ENCODE measurements at regions not wholly inside any gene's neighbourhood (a gene's known extent, or its start where the extent isn't known, plus 50 kb on each side); places are given as distances from the start of the nearest gene placed in this dataset.
A peak's percentile ranks its signal among the peaks of the same experiment; 100 is the strongest.

DNA sequence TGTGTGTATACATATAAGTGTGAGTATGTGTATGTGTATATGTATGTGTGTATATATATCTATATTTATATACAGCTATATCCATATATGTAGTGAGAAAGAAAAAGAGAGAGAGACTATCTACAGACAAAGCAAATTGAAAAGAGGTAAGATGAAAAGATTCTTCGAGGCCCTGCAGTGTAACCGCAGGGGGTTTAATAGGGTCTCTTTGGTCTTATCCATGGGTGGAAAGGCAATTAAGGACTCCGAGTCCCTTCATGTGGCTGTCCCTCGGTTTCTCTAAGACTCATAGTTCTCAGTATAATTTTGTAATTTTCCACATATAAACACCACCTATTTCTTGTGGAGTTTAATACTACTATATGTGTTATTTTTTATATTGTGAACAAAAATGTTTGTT, 50.6 kb upstream of the JAZF1 start:
- DNase-seq, result no peak

GRCh38 chr7:28236560-28236959, 56.0 kb upstream of the JAZF1 start:
- no peak for DNase-seq

DNA sequence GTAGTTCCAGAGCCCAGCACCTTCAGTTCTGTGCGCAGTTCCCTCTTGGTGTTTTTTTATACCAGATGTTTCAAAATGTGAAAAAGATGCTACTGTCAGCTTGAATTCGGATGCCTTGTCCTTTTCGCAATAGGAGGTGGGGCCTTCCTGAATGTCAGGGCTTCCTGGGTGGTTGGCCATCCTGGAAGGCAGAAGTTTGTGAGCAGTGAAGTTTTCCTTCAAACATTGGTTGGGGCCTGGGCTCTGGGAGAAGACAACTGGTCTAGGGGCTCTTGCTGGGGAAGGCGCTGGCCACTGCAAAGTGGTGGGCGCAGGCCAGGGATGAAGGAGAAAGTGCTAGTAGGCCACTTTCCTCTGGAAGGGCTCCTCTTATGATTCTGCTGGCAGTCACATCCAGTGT, 56.8 kb upstream of the JAZF1 start:
- DNase-seq, result no peak

DNA sequence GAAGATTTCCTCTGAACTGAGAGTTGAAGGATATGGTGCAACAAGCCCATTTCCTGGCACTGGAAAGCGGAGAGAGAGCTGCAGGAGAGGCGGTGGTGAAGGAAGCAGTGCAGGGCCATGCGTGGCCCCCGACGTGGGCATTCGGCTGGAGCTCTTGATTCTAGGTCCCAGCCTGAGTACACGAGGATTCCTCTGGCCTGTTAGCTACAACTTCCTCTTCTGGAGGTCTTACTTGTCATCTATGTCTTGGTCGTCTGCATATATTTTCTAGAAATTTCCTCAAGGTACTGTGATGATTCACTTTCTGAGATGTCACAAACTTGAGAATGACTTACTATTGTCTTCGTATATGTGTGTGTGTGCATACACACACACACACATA, 59.2 kb upstream of the JAZF1 start:
- no peak for DNase-seq

DNA sequence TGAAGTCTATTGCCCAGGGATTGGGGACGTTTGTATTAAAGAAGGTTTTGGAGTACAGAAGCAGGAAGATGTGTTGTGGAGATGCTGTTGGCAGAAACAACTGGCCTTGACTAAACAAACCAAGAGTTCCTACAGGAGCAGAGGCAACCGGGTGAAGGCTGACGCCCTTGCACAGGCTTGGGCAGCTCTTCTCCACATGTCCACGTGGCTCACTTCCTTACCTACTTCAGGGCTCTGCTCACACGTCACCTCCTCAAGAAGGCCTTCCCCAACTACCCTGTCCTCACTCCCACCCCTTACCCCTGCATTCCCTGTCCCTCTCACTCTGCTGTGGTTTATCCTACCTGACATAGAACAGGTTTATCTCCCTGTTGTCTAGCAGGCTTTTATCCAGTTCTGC, 59.9 kb upstream of the JAZF1 start:
- no peak for DNase-seq

- DNase-seq, result no peak
These were observed 63.3 kb upstream of the JAZF1 start for GRCh38 chr7:28243861-28244260.

- no peak for DNase-seq
These were observed 64.7 kb upstream of the JAZF1 start for GRCh38 chr7:28245123-28245878.

DNA sequence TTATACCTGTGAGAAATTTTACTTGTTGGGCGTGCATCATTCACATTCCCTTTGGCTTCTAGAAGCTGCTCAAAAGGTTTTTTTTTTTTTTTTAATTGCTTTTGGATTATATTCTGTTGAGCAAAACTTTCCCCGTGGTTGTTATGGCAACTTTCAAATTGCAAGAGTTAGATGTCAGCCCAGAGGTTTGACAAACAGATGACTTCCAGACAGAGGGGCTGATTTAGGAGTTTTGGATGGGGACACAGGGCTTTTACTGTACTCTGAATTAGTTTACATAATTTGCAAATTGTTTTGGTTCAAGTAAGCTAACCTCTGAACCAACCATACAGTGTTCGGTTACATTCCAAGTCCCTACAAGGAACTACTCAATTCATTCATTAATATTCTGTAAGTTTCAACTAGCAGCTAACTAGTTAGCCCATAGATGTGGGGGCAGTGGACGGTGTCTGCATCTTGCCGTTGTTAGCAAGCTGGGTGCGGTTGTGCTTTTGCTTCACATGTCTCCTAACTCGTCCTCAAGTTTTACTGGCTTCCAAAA, 66.4 kb upstream of the JAZF1 start:
- DNase-seq, result no peak

GRCh38 chr7:28258240-28258639, 77.6 kb upstream of the JAZF1 start:
- no peak for DNase-seq

GRCh38 chr7:28260969-28261368, 80.4 kb upstream of the JAZF1 start:
- no peak for DNase-seq

DNA sequence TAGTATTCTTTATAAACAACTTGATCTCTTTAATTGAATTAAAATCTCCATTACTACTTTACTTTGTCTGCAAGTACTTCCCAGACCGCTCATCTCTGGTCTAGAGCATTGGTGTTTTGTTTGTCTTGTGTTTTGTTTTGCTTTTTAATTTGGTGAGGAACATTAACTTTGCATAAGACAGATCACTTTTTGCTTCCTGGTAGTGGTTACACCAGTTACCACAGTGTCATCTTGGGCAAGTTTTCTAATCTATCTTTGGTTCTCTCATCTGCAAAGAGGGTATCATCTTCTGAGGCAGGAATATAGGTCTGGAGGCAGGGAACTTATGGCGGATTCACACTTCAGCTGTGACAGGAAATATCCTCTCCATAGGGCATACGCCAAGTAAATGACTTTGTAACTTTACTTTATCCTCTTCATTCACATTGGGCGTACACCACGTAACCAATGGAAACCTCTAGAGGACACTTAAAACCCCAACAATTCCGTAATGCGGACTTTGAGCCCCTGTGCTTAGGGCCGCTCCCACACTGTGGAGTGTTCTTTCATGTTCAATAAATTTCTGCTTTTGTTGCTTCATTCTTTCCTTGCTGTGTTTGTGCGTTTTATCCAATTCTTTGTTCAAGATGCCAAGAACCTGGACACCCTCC, 83.2 kb upstream of the JAZF1 start:
- no peak for DNase-seq

DNA sequence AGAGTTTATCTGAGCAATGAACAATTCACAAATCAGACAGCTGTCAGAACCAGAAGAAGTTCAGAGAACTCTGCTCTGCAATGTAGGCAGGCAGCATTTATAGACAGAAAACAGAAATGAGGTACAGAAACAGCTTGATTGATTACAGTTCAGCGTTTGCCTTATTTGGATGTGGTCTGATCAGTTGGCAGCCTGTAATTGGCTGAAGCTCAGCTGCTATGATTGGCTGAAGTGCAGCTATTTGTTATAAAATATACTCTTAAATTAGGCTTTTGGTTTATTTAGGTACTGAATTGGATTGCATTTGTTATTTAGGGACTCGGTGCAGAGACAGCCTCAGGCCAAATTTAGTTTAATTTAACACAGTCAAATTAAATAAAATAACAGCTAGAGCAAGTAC, 85.8 kb upstream of the JAZF1 start:
- no peak for DNase-seq

GRCh38 chr7:28267012-28267411, 86.4 kb upstream of the JAZF1 start:
- no peak for DNase-seq

DNA sequence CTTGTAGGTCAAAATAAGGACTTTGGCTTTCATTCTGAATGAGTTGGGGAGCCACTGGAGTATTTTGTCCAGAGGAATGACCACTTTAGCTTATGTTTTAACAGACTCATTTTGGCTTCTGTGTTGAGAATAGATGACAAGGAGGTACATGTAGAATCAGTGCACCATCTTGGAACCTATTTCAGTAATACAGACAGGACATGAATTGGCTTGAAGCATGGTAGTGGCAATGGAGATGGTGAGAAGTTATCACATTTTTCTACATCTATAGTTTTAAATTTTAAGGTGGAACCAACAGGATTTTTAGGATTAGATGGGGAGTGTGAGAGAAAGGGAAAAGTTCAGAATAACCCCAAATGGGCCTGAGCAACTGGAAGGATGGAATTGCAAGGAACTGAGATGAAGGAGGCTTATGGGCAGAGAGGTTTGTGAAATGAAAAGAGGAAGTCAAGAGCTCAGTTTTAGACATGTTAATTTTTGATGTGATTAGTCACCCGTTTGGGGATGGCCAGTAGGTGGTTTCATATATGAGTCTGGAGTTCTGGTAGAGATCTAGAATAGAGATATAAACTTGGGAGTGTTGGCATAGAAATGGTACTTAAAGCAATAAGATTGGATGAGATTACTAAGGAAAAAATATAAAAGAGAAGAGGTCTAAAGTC, 89.2 kb upstream of the JAZF1 start:
- DNase-seq, result no peak

- DNase-seq, result no peak
These were observed 89.9 kb upstream of the JAZF1 start for GRCh38 chr7:28270536-28270935.

- DNase-seq, result peak; percentile 63 to 64
These were observed 91.9 kb upstream of the JAZF1 start for GRCh38 chr7:28272461-28272877.

- no peak for DNase-seq
These were observed 95.7 kb upstream of the JAZF1 start for GRCh38 chr7:28276298-28276697.

GRCh38 chr7:28277364-28277763, 96.8 kb upstream of the JAZF1 start:
- DNase-seq, result no peak

DNA sequence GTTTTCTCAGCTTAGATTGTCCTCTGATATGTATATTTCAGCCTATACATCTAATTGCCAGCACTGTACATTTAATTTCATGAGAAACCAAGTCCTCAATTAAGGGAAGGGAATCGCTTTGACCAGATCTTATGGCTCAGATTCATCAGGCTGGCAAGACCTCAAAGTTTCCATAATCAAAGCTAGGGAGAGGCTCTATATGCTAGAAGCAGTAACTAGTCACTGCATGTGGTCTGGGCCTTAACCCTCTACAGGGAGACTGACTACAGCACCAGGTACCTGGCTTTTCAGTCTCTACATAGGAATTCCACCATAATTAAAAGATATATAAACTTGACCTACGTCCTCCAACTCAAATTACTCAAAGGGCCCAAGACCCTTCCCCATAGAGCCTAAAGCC, 97.4 kb upstream of the JAZF1 start:
- no peak for DNase-seq

- no peak for DNase-seq
These were observed 99.9 kb upstream of the JAZF1 start for GRCh38 chr7:28280516-28280915.

GRCh38 chr7:28290496-28290895, 109.9 kb upstream of the JAZF1 start:
- no peak for DNase-seq

DNA sequence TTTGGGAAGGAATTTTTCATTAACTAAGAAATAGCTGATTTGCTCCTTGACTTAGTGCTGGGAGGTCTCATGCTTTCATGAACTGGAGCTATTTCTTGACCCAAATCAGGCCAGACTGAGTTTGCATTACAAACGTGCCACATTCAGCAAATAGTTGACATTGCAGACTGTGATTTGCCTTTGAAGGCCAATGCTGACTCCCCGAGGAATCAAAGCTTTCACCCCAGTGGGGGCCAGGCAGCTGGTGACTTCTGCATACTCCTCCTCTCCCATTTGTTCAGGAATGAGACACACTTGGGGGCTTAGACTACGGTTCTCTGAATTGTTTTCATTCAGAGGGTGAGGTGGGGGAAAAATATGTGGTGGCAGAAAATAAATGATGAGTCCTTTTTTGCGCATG, 111.0 kb upstream of the JAZF1 start:
- DNase-seq, result no peak

GRCh38 chr7:28292834-28293526, 112.4 kb upstream of the JAZF1 start:
- no peak for DNase-seq

GRCh38 chr7:28293527-28293835, 112.9 kb upstream of the JAZF1 start:
- DNase-seq, result no peak

All from hippocampal formation (tissue), 2 donors.